GDM1 (cell line): ENCODE measurements at regions not wholly inside any gene's neighbourhood (a gene's known extent, or its start where the extent isn't known, plus 50 kb on each side); places are given as distances from the start of the nearest gene placed in this dataset.

Experiments
- DNase-seq: peaks from one replicate; lab custom pipeline; 2025; lab: John Stamatoyannopoulos, UW

- no peak for DNase-seq
Measured at GRCh38 chrX:128309311-128309710, 257.1 kb upstream of the ACTRT1 start.

GRCh38 chrX:128294198-128294597, 242.0 kb upstream of the ACTRT1 start:
- no peak for DNase-seq

DNA sequence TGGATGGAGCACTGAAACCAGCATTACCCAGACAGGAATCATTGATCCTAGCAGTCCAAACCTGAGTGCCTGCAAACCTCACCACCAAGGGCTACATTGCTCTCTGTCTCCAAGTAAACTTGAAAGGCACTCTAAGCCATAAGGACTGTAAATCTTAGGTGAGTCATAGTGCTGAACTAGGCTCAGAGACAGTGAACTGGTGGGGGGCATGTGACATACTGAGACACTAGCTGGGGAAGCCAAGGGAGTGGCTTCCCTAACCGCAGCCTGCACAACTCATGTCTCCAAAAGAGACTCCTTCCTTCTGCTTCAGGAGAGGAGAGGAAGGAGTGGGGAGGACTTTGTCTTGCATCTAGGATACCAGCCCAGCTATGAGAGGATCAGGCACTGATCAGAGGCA, 235.5 kb upstream of the ACTRT1 start:
- DNase-seq = no peak

DNA sequence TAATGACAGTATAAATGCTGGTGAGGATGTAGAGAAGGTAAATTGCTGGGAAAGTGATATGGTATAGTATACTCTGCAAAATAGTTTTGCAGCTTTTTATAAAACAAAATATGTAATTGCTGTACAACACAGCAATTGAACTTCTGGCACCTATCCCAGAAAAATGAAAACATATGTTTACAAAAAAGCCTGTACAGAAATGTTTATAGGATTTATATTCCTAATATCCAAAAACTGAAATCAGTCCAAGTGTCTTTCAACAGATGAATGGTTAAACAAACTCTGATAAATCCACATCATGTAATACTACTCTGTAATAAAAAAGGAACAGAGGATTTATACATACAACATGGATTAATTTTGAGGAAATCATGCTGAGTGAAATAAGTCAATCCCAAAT, 198.4 kb upstream of the ACTRT1 start:
- no peak for DNase-seq

- no peak for DNase-seq
Measured at GRCh38 chrX:128216364-128216763, 164.2 kb upstream of the ACTRT1 start.

GRCh38 chrX:128165884-128166408, 113.7 kb upstream of the ACTRT1 start:
- no peak for DNase-seq

DNA sequence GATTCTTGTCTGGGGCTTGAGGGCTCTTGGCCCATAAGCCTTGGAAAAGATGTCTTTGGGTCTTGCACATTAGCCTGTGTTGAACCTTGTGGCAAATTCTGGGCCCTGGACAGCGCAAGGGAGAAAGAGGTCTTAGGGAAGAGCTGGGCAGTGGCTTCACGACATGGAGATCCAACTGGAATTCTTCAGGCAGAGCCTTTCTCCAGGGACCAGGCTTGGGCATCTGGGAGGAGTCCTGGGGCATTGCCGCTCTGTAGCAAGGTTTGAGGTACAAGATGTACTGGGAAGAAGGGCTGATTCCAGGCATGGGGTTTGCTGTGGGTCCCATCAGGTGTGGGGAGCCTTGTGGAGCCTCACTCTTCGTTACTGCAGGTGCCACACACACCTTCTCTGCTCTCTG, 104.0 kb upstream of the ACTRT1 start:
- DNase-seq = no peak

DNA sequence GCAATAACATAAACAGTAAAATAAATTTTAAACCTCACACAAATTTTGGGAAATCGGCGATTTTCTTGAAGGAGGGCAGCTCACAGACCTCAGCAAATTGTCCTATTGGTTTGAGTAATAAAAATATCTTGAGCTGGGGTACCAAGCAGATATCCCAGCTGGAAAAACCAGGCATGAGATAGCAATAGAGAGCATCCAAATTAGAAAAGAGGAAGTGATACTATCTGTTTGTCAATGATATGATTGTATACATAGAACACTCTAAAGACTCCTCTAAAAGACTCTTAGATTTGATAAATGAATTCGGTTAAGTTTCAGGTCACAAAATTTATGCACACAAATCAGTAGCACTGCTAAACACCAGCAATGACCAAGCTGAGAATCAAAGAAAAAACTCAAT, 90.5 kb upstream of the ACTRT1 start:
- no peak for DNase-seq

GRCh38 chrX:128106630-128107029, 54.4 kb upstream of the ACTRT1 start:
- peak; percentile 1 for DNase-seq

GRCh38 chrX:128105659-128106058, 53.5 kb upstream of the ACTRT1 start:
- DNase-seq = no peak
